Liver (tissue), 8 donors: ENCODE measurements at regions not wholly inside any gene's neighbourhood (a gene's known extent, or its start where the extent isn't known, plus 50 kb on each side); places are given as distances from the start of the nearest gene placed in this dataset.

Experiments used
- DNase-seq: peaks from one replicate; pipeline ENCODE4 v3.0.0-alpha.2; 2017; ENCODE audit warnings: low spot score
- H3K27ac ChIP-seq, 2 donors: one replicate each; pipeline ENCODE4 v1.7.0; 2013; ENCODE audit warnings: inconsistent platforms in 2 of 2, low read length in 2 of 2, control low read depth in 1 of 2, low read depth in 1 of 2, mild to moderate bottlenecking in 1 of 2
- H3K27me3 ChIP-seq, 4 donors: one replicate each; pipeline versions ENCODE4 v1.6.1 to v1.7.0; 2013; ENCODE audit warnings: low read length in 3 of 4, inconsistent platforms in 1 of 4, mild to moderate bottlenecking in 1 of 4, moderate library complexity in 1 of 4; ENCODE audit not compliant: control insufficient read depth in 4 of 4, insufficient read depth in 4 of 4
- H3K36me3 ChIP-seq, 4 donors: one replicate each; pipeline versions ENCODE4 v1.6.1 to v1.7.0; 2013; ENCODE audit warnings: low read length in 3 of 4, mild to moderate bottlenecking in 3 of 4, low read depth in 1 of 4, moderate library complexity in 1 of 4; ENCODE audit not compliant: control insufficient read depth in 4 of 4, insufficient read depth in 3 of 4
- H3K4me1 ChIP-seq, 4 donors: one replicate each; pipeline versions ENCODE4 v1.6.1 to v1.7.0; 2013; ENCODE audit warnings: low read length in 3 of 4, mild to moderate bottlenecking in 3 of 4, moderate library complexity in 1 of 4; ENCODE audit not compliant: control insufficient read depth in 4 of 4, insufficient read depth in 4 of 4
- H3K4me3 ChIP-seq, 3 donors: one replicate each; pipeline versions ENCODE4 v1.6.1 to v1.7.0; 2013; ENCODE audit warnings: low read length in 3 of 3, control low read depth in 1 of 3, low read depth in 1 of 3, mild to moderate bottlenecking in 1 of 3
- H3K9ac ChIP-seq, 2 donors: one replicate each; pipeline ENCODE4 v1.7.0; 2013; ENCODE audit warnings: low read length in 2 of 2, mild to moderate bottlenecking in 2 of 2, moderate library complexity in 2 of 2, control low read depth in 1 of 2, low read depth in 1 of 2
- H3K9me3 ChIP-seq, 4 donors: one replicate each; pipeline versions ENCODE4 v1.6.1 to v1.7.0; 2013; ENCODE audit warnings: low read length in 3 of 4; ENCODE audit not compliant: control insufficient read depth in 4 of 4
- FOXA1 ChIP-seq: IDR thresholded peaks from 2 replicates; pipeline ENCODE4 v1.6.1; 2016; ENCODE audit warnings: antibody characterized with exemption
- FOXA2 ChIP-seq: IDR thresholded peaks from 2 replicates; pipeline ENCODE4 v1.6.1; 2016; ENCODE audit warnings: antibody characterized with exemption
- GABPA ChIP-seq, 2 donors: IDR thresholded peaks in 1 of 2; conservative IDR thresholded peaks in 1 of 2; 2 replicates each; pipeline ENCODE4 v1.6.1; 2016; ENCODE audit warnings: antibody characterized with exemption in 2 of 2, mild to moderate bottlenecking in 1 of 2, moderate library complexity in 1 of 2
- HNF4A ChIP-seq, 2 donors: conservative IDR thresholded peaks; 2 replicates each; pipeline ENCODE4 v1.6.1; 2016; ENCODE audit warnings: antibody characterized with exemption in 2 of 2, mild to moderate bottlenecking in 2 of 2
- JUND ChIP-seq, 2 donors: IDR thresholded peaks; 2 replicates each; pipeline ENCODE4 v1.6.1; 2016; ENCODE audit warnings: antibody characterized with exemption in 2 of 2
- NR2F2 ChIP-seq: IDR thresholded peaks from 2 replicates; pipeline ENCODE4 v1.6.1; 2016; ENCODE audit warnings: antibody characterized with exemption
- RAD21 ChIP-seq, 2 donors: IDR thresholded peaks; 2 replicates each; pipeline ENCODE4 v1.6.1; 2016; ENCODE audit warnings: antibody characterized with exemption in 2 of 2, mild to moderate bottlenecking in 2 of 2
- RXRA ChIP-seq, 2 donors: IDR thresholded peaks; 2 replicates each; pipeline ENCODE4 v1.6.1; 2017 to 2018; ENCODE audit warnings: antibody characterized with exemption in 2 of 2, mild to moderate bottlenecking in 1 of 2
- SP1 ChIP-seq: IDR thresholded peaks from 2 replicates; pipeline ENCODE4 v1.6.1; 2018; ENCODE audit warnings: antibody characterized with exemption, mild to moderate bottlenecking
- TAF1 ChIP-seq: conservative IDR thresholded peaks from 2 replicates; pipeline ENCODE4 v1.6.1; 2016; ENCODE audit warnings: antibody characterized with exemption, mild to moderate bottlenecking
- YY1 ChIP-seq: IDR thresholded peaks from 2 replicates; pipeline ENCODE4 v1.6.1; 2016; ENCODE audit warnings: antibody characterized with exemption, mild to moderate bottlenecking
- WGBS: extraction: QIAGEN DNeasy Blood & Tissue Kit; methylation state at CpG from one replicate; pipeline ENCODE4 v1.1.7; 2013; 5-methylcytosine and 5-hydroxymethylcytosine counted together
- TF ChIP-seq, protein P1 (sequence below): IDR thresholded peaks from 2 replicates; pipeline ENCODE4 v1.6.1; 2016; ENCODE audit warnings: antibody characterized with exemption
- TF ChIP-seq, protein P2 (sequence below): IDR thresholded peaks from 2 replicates; pipeline ENCODE4 v1.6.1; 2016; ENCODE audit warnings: antibody characterized with exemption, mild to moderate bottlenecking
- TF ChIP-seq, protein P3 (sequence below): IDR thresholded peaks from 2 replicates; pipeline ENCODE4 v1.6.1; 2016; ENCODE audit warnings: antibody characterized with exemption
- TF ChIP-seq, protein P4 (sequence below): fragments of 150-350 bp; IDR thresholded peaks from 2 replicates; pipeline ENCODE4 v1.5.1; 2017; ENCODE audit warnings: improper control_type of control experiment, low read depth, low read length; ENCODE audit not compliant: missing input control
- donor health status: healthy.
- donor health status: healthy.
- donor health status: healthy.
- donor health status: healthy.
- donor health status: healthy.

DNA sequence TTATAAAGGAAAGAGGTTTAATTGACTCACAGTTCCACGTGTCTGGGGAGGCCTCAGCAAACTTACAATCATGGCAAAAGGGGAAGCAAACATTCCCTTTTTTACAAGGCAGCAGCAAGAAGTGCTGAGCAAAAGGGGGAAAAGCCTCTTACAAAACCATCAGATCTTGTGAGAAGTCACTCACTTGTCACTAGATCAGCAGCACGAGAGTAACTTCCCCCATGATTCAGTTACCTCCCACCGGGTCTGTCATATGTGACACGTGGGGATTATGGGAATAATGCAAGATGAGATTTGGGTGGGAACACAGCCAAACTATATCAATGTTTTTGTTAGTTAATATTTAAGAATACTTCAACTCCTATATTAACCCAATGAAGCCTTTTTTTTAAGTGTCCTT is 275.2 kb upstream of the CDH9 start:
- WGBS, result 61% methylated on average over 4 of the region's 4 CpGs
- Histone ChIP-seq H3K9ac (no peak overlapping the region), H3K27me3 (no peaks in the 10 kb centered on the region), H3K27ac (no peak overlapping the region), H3K4me3 (no peak overlapping the region), H3K9me3 (no peaks in the 10 kb centered on the region), H3K4me1 (no peaks in the 10 kb centered on the region), H3K36me3 (no peaks in the 10 kb centered on the region)
- TF ChIP-seq, protein P1, sequence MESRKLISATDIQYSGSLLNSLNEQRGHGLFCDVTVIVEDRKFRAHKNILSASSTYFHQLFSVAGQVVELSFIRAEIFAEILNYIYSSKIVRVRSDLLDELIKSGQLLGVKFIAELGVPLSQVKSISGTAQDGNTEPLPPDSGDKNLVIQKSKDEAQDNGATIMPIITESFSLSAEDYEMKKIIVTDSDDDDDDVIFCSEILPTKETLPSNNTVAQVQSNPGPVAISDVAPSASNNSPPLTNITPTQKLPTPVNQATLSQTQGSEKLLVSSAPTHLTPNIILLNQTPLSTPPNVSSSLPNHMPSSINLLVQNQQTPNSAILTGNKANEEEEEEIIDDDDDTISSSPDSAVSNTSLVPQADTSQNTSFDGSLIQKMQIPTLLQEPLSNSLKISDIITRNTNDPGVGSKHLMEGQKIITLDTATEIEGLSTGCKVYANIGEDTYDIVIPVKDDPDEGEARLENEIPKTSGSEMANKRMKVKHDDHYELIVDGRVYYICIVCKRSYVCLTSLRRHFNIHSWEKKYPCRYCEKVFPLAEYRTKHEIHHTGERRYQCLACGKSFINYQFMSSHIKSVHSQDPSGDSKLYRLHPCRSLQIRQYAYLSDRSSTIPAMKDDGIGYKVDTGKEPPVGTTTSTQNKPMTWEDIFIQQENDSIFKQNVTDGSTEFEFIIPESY, result no peak
- TF ChIP-seq GABPA (IDR thresholded peaks at IDR 0.05 in 1 of 2, conservative IDR thresholded peaks at IDR 0.05 in 1 of 2), result no peak
- TF ChIP-seq NR2F2, result no peak
- no peak for TF ChIP-seq RXRA (IDR thresholded peaks at IDR 0.05)
- TF ChIP-seq HNF4A (conservative IDR thresholded peaks at IDR 0.05), result no peak
- TF ChIP-seq RAD21 (IDR thresholded peaks at IDR 0.05), result no peak
- no peak for TF ChIP-seq FOXA1
- TF ChIP-seq, protein P2, sequence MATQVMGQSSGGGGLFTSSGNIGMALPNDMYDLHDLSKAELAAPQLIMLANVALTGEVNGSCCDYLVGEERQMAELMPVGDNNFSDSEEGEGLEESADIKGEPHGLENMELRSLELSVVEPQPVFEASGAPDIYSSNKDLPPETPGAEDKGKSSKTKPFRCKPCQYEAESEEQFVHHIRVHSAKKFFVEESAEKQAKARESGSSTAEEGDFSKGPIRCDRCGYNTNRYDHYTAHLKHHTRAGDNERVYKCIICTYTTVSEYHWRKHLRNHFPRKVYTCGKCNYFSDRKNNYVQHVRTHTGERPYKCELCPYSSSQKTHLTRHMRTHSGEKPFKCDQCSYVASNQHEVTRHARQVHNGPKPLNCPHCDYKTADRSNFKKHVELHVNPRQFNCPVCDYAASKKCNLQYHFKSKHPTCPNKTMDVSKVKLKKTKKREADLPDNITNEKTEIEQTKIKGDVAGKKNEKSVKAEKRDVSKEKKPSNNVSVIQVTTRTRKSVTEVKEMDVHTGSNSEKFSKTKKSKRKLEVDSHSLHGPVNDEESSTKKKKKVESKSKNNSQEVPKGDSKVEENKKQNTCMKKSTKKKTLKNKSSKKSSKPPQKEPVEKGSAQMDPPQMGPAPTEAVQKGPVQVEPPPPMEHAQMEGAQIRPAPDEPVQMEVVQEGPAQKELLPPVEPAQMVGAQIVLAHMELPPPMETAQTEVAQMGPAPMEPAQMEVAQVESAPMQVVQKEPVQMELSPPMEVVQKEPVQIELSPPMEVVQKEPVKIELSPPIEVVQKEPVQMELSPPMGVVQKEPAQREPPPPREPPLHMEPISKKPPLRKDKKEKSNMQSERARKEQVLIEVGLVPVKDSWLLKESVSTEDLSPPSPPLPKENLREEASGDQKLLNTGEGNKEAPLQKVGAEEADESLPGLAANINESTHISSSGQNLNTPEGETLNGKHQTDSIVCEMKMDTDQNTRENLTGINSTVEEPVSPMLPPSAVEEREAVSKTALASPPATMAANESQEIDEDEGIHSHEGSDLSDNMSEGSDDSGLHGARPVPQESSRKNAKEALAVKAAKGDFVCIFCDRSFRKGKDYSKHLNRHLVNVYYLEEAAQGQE, result no peak
- TF ChIP-seq FOXA2, result no peak
- TF ChIP-seq, protein P3, sequence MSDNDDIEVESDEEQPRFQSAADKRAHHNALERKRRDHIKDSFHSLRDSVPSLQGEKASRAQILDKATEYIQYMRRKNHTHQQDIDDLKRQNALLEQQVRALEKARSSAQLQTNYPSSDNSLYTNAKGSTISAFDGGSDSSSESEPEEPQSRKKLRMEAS, result no peak
- TF ChIP-seq YY1, result no peak
- TF ChIP-seq SP1, result no peak
- no peak for TF ChIP-seq TAF1
- TF ChIP-seq JUND (IDR thresholded peaks at IDR 0.05), result no peak
- TF ChIP-seq, protein P4, sequence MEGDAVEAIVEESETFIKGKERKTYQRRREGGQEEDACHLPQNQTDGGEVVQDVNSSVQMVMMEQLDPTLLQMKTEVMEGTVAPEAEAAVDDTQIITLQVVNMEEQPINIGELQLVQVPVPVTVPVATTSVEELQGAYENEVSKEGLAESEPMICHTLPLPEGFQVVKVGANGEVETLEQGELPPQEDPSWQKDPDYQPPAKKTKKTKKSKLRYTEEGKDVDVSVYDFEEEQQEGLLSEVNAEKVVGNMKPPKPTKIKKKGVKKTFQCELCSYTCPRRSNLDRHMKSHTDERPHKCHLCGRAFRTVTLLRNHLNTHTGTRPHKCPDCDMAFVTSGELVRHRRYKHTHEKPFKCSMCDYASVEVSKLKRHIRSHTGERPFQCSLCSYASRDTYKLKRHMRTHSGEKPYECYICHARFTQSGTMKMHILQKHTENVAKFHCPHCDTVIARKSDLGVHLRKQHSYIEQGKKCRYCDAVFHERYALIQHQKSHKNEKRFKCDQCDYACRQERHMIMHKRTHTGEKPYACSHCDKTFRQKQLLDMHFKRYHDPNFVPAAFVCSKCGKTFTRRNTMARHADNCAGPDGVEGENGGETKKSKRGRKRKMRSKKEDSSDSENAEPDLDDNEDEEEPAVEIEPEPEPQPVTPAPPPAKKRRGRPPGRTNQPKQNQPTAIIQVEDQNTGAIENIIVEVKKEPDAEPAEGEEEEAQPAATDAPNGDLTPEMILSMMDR, result no peak
- DNase-seq, result no peak

DNA sequence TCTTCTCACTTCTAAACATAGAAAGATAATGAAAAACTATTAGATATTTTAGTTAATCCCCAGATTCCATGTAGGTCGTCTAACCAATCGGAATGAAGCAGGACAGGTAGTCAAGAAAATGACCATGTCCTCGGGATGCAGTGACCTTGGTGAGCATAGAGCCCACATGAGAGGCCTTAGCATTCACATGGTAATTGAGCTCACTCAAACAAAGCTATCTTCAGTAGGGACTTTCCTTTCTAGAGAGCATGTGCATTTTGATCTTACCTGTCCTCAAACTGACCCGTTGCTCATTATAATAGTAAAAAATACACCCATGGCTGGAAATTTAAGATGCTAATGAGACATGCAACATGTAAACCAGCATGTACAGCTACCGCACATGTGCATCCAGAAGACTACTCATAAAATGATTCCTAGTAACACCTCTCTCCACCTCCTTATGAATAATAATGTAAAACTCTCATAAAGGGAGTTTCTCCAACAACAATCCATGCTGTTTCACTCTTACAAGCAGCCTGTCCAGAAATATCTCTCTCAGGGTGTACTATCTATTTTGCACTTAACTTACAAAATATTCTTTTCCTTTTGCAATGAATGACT is 274.0 kb upstream of the CDH9 start:
- H3K27me3 ChIP-seq, result no peaks in the 10 kb centered on the region
- 74% methylated on average over 5 of the region's 5 CpGs for WGBS
- no peak overlapping the region for H3K27ac ChIP-seq
- no peak overlapping the region for H3K9ac ChIP-seq
- H3K4me1 ChIP-seq, result no peaks in the 10 kb centered on the region
- TF ChIP-seq JUND (IDR thresholded peaks at IDR 0.05), result no peak
- TF ChIP-seq, protein P1, result no peak
- TF ChIP-seq, protein P4, result no peak
- H3K4me3 ChIP-seq, result no peak overlapping the region
- no peaks in the 10 kb centered on the region for H3K9me3 ChIP-seq
- no peaks in the 10 kb centered on the region for H3K36me3 ChIP-seq
- DNase-seq, result no peak
